ENCODE measurements at regions not wholly inside any gene's neighbourhood (a gene's known extent, or its start where the extent isn't known, plus 50 kb on each side); places are given as distances from the start of the nearest gene placed in this dataset.

DNA sequence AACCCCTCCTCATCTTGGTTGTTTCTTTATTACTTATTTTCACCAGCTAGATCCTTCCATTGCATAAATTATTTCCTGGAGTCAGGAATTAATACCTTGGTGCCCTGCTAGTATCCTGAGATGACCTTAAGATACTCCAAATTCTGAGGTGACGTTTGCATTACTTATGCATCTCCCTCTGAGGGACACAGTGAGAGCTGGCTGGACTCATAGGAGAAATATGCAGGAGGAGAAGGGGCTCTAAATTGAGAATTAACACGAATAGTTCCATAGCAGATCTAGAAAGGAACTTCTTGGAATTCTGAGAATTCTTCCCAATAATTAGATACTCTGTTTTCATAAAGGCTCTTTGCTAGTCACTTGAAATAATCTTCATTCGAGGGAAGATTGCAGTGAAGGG is 310.6 kb upstream of the ZEB2 start:
- H3K27me3 Mint-ChIP-seq (ENCODE audit: unreplicated experiment), result no peaks in the 10 kb centered on the region
- DNase-seq (ENCODE audit: extremely low spot score, unreplicated experiment), result no peak
- no peak overlapping the region for H3K4me3 Mint-ChIP-seq (ENCODE audit: unreplicated experiment)
- H3K27ac Mint-ChIP-seq (ENCODE audit: unreplicated experiment), result peak overlapping the region; percentile 69
- peaks cover 1% of the 10 kb centered on the region for H3K36me3 Mint-ChIP-seq (ENCODE audit: unreplicated experiment)
- peaks cover 16% of the 10 kb centered on the region for H3K9me3 Mint-ChIP-seq (ENCODE audit: unreplicated experiment)
- no peak for TF ChIP-seq CTCF (IDR thresholded peaks at IDR 0.05)
- H3K4me1 Mint-ChIP-seq (ENCODE audit: unreplicated experiment), result peaks cover 21% of the 10 kb centered on the region

- no peaks in the 10 kb centered on the region for H3K27me3 Mint-ChIP-seq (ENCODE audit: unreplicated experiment)
- H3K9me3 Mint-ChIP-seq (ENCODE audit: unreplicated experiment), result peaks cover 25% of the 10 kb centered on the region
- H3K36me3 Mint-ChIP-seq (ENCODE audit: unreplicated experiment), result no peaks in the 10 kb centered on the region
- TF ChIP-seq CTCF (IDR thresholded peaks at IDR 0.05), result no peak
- H3K27ac Mint-ChIP-seq (ENCODE audit: unreplicated experiment), result no peak overlapping the region
- no peak for DNase-seq (ENCODE audit: extremely low spot score, unreplicated experiment)
- H3K4me1 Mint-ChIP-seq (ENCODE audit: unreplicated experiment), result peaks cover 21% of the 10 kb centered on the region
- no peak overlapping the region for H3K4me3 Mint-ChIP-seq (ENCODE audit: unreplicated experiment)
Measured at GRCh38 chr2:144827404-144827803, 307.5 kb upstream of the ZEB2 start.

- H3K4me3 Mint-ChIP-seq (ENCODE audit: unreplicated experiment), result no peak overlapping the region
- peaks cover 17% of the 10 kb centered on the region for H3K4me1 Mint-ChIP-seq (ENCODE audit: unreplicated experiment)
- peaks cover 37% of the 10 kb centered on the region for H3K9me3 Mint-ChIP-seq (ENCODE audit: unreplicated experiment)
- no peak overlapping the region for H3K27ac Mint-ChIP-seq (ENCODE audit: unreplicated experiment)
- no peaks in the 10 kb centered on the region for H3K27me3 Mint-ChIP-seq (ENCODE audit: unreplicated experiment)
- DNase-seq (ENCODE audit: extremely low spot score, unreplicated experiment), result no peak
- H3K36me3 Mint-ChIP-seq (ENCODE audit: unreplicated experiment), result no peaks in the 10 kb centered on the region
- TF ChIP-seq CTCF (IDR thresholded peaks at IDR 0.05), result no peak
Measured at GRCh38 chr2:144826105-144826504, 306.2 kb upstream of the ZEB2 start.

DNA sequence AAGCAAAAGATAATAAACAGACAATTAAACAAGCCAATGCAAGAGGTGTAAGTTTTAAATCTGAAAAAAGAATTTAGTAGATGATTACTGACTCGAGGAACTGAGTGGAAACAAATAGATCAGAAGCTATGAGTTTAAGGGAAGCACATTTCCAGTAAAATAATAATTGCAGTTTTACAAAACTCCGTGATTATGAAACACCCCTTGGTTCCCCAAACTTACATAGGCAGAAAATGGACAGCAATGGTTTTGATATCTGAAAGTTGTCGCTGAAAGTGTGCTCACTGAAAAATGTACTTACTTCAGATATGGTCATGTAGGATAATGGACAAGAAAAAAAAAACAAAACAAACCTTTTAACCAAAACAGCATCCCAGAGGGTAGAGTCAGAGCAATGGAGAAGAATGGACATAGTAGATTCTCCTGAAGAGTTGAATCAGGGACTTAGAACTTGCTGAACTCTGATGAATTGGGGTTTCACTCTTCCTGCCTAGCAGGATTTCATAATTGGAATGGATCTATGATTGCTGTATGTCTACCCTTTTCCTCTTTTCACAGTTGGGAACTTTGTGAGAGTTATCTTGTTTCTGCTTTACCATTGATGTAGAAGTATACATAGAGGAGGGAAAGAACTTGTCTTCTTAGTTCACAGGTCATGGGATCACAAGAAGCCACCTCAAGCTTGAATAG is 305.6 kb upstream of the ZEB2 start:
- Mint-ChIP-seq H3K36me3 (ENCODE audit: unreplicated experiment) (no peaks in the 10 kb centered on the region), H3K27ac (ENCODE audit: unreplicated experiment) (no peak overlapping the region), H3K27me3 (ENCODE audit: unreplicated experiment) (no peaks in the 10 kb centered on the region), H3K4me1 (ENCODE audit: unreplicated experiment) (peaks cover 11% of the 10 kb centered on the region), H3K4me3 (ENCODE audit: unreplicated experiment) (no peak overlapping the region), H3K9me3 (ENCODE audit: unreplicated experiment) (peaks cover 40% of the 10 kb centered on the region)
- TF ChIP-seq CTCF (IDR thresholded peaks at IDR 0.05), result no peak
- no peak for DNase-seq (ENCODE audit: extremely low spot score, unreplicated experiment)

DNA sequence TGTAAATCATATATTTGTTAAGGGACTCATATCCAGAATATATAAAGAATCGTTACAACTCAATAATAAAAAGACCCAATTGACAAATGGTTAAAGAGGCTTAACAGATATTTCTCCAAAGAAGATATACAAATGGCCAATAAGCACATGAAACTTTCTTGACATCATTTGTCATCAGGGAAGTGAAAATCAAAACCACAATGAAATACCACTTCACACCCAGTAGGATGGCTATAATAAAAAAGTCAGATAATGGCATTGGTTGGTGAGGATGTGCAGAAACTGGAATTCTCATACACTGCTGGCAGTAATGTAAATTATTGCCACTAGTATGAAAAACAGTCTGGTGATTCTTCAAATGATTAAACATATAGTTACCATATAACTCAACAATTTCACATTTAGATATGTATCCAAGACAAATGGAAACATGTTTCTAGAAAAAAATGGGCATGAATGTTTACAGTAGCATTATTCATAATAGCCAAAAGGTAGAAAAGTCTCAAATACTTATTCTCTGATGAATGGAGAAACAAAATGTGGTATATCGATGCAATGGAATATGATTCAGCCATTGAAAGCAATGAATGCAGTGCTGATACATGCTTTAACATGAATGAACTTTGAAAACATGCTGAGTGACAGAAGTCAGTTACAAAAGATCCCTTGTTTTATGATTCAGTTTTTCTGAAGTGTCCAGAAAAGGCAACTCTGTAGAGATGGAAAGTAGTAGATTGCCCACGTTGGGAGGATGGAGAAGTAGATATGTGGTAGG is 304.6 kb upstream of the ZEB2 start:
- DNase-seq (ENCODE audit: extremely low spot score, unreplicated experiment), result no peak
- TF ChIP-seq CTCF (IDR thresholded peaks at IDR 0.05), result no peak
- peaks cover 46% of the 10 kb centered on the region for H3K9me3 Mint-ChIP-seq (ENCODE audit: unreplicated experiment)
- no peak overlapping the region for H3K27ac Mint-ChIP-seq (ENCODE audit: unreplicated experiment)
- H3K4me3 Mint-ChIP-seq (ENCODE audit: unreplicated experiment), result no peak overlapping the region
- no peaks in the 10 kb centered on the region for H3K27me3 Mint-ChIP-seq (ENCODE audit: unreplicated experiment)
- peaks cover 2% of the 10 kb centered on the region for H3K4me1 Mint-ChIP-seq (ENCODE audit: unreplicated experiment)
- peaks cover 4% of the 10 kb centered on the region for H3K36me3 Mint-ChIP-seq (ENCODE audit: unreplicated experiment)

Data from osteocyte (in vitro differentiated cells).